ENCODE measurements at regions not wholly inside any gene's neighbourhood (a gene's known extent, or its start where the extent isn't known, plus 50 kb on each side); places are given as distances from the start of the nearest gene placed in this dataset.
"Not testable (repeated sequence)": the region's sequence is repeated elsewhere in the genome, so short reads cannot be mapped to it uniquely, and the experiment has no call there.

GRCh38 chr7:29671286-29671685 is 107.7 kb downstream of the PRR15 start:
- H3K4me1 ChIP-seq (ENCODE audit: control insufficient read depth in 1 of 2, low read depth in 2 of 2); H3K36me3 ChIP-seq; H3K9me3 ChIP-seq; H3K27ac ChIP-seq; DNase-seq (ENCODE audit: low spot score); H3K4me3 ChIP-seq; ATAC-seq (ENCODE audit: insufficient number of reproducible peaks, low FRiP score, low read depth); H3K27me3 ChIP-seq (replicated peaks; ENCODE audit: insufficient read depth): not testable (repeated sequence)

GRCh38 chr7:29673635-29674034 is 110.0 kb downstream of the PRR15 start:
- H3K36me3 ChIP-seq; DNase-seq (ENCODE audit: low spot score); H3K27me3 ChIP-seq (replicated peaks; ENCODE audit: insufficient read depth); ATAC-seq (ENCODE audit: insufficient number of reproducible peaks, low FRiP score, low read depth); H3K9me3 ChIP-seq; H3K4me3 ChIP-seq; H3K4me1 ChIP-seq (ENCODE audit: control insufficient read depth in 1 of 2, low read depth in 2 of 2); H3K27ac ChIP-seq: not testable (repeated sequence)

- H3K4me1 ChIP-seq (ENCODE audit: control insufficient read depth in 1 of 2, low read depth in 2 of 2); ATAC-seq (ENCODE audit: insufficient number of reproducible peaks, low FRiP score, low read depth); H3K27ac ChIP-seq: not testable (repeated sequence)
Observed at GRCh38 chr7:29674626-29675025, 111.0 kb downstream of the PRR15 start.

GRCh38 chr7:29677254-29677653 is 113.6 kb downstream of the PRR15 start:
- not testable (repeated sequence) for H3K36me3 ChIP-seq; H3K27ac ChIP-seq; ATAC-seq (ENCODE audit: insufficient number of reproducible peaks, low FRiP score, low read depth); DNase-seq (ENCODE audit: low spot score); H3K4me1 ChIP-seq (ENCODE audit: control insufficient read depth in 1 of 2, low read depth in 2 of 2); H3K4me3 ChIP-seq; H3K27me3 ChIP-seq (replicated peaks; ENCODE audit: insufficient read depth); H3K9me3 ChIP-seq

More at GRCh38 chr7:29674626-29675025, 111.0 kb downstream of the PRR15 start:
- not testable (repeated sequence) for DNase-seq (ENCODE audit: low spot score); H3K27me3 ChIP-seq (replicated peaks; ENCODE audit: insufficient read depth); H3K9me3 ChIP-seq; H3K36me3 ChIP-seq; H3K4me3 ChIP-seq

DNA sequence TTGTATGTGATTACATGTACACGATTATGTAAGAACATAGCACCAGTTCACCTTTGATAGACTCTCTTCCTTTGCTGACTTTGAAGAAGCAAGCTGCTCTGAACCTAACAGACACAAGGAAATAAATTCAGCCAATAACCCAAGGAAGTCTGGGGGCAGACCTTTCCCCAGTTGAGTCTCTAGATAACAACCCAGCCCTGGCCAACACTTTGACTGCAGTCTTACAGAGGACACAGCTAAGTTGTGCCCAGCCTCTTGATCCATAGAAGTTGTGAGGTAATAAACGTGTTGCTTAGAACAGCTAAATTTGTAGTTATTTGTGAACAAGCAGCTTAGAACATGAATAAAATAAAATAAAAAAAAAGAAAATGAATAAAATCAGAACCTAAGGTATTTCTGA is 116.3 kb downstream of the PRR15 start:
- not testable (repeated sequence) for H3K4me1 ChIP-seq (ENCODE audit: control insufficient read depth in 1 of 2, low read depth in 2 of 2); H3K9me3 ChIP-seq; H3K27ac ChIP-seq; ATAC-seq (ENCODE audit: insufficient number of reproducible peaks, low FRiP score, low read depth); H3K27me3 ChIP-seq (replicated peaks; ENCODE audit: insufficient read depth); H3K4me3 ChIP-seq; DNase-seq (ENCODE audit: low spot score); H3K36me3 ChIP-seq

- H3K4me1 ChIP-seq (ENCODE audit: control insufficient read depth in 1 of 2, low read depth in 2 of 2); H3K9me3 ChIP-seq; H3K4me3 ChIP-seq; H3K27ac ChIP-seq; H3K36me3 ChIP-seq; H3K27me3 ChIP-seq (replicated peaks; ENCODE audit: insufficient read depth); DNase-seq (ENCODE audit: low spot score); ATAC-seq (ENCODE audit: insufficient number of reproducible peaks, low FRiP score, low read depth): not testable (repeated sequence)
Observed at GRCh38 chr7:29680601-29681000, 117.0 kb downstream of the PRR15 start.

DNA sequence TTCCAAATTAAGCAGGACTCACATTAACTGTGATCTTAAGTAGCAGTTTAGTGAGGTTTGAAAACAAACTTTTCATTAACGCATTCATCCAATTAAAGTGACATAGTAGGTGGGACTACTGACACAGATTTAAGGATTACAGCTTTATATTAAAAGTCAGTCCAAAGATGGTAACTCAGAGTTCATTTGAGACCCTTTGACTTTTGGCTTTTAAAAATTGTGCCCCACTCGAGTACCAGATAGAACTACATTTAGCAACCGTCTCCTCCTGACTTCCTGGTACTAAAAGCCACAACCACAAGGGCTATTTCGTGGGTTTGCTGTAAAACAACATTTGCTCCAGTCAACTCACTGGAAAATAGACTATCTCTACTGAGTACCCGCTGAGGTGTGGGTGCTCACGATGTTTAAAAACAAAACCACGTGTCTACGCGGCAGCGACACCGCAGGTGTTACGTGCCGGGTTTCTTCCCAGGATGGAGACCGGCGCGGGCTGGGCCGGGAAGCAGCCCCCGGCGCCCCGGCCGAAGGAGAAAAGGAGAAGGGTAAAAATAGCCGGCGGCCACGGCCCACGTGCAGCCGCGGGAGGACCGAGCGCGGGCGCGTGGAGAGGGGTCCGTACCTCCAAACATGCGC is 120.6 kb downstream of the PRR15 start:
- Histone ChIP-seq H3K4me3 (peak overlapping the region; percentile 81), H3K27ac (peak overlapping the region; percentile 94 to 97)
- H3K36me3 ChIP-seq; H3K27me3 ChIP-seq (replicated peaks; ENCODE audit: insufficient read depth); DNase-seq (ENCODE audit: low spot score); H3K9me3 ChIP-seq; ATAC-seq (ENCODE audit: insufficient number of reproducible peaks, low FRiP score, low read depth); H3K4me1 ChIP-seq (ENCODE audit: control insufficient read depth in 1 of 2, low read depth in 2 of 2): not testable (repeated sequence)

DNA sequence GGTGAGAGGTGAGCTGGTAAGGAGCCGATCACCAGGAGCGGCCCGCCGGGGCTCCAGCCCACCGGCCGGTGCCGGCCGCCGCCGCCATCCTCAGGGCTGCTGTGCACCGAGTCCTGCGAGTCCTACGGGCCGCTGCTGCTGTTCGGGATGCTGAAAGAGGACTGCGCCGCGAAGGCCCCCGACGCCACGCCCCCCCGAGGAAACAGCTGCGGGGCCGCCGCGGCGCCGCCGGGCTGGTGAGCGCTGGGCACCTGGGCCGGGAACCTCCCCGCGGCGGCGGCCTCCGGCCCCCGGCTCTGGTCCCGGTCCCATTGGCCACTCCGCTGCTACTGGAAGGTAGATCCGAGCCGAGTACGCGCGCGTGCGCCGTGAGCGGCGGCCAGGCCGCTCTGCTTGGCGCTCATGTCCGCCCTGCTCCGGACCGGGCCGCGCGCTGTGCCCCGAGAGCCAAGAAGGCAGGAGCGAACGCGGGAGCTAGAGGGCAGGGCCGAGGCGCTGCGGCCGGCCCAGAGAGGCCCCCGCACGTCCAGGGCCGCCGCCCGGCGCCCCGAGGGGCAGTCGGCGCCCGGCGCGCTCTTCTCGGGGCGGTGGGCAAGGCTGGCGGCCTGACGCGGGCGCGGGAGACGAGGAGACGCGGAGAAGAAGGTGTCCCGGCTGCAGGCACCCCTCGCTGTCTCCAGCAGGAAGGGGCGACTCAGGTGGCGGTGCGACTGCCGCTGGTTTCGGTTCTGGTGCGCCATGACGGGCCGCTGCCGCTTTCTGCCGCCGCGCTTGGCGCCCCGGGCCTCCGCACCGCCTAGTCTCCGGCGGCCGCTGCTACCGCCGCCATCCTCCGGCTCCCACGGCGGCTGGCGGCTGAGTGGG is 121.3 kb upstream of the WIPF3 start:
- no peak for TF ChIP-seq CTCF (IDR thresholded peaks at IDR 0.05)
- no peaks in the 10 kb centered on the region for H3K36me3 ChIP-seq
- H3K9me3 ChIP-seq = no peaks in the 10 kb centered on the region
- peak overlapping the region; percentile 94 to 97 for H3K27ac ChIP-seq
- DNase-seq (ENCODE audit: low spot score) (peak; percentile 8), ATAC-seq (ENCODE audit: insufficient number of reproducible peaks, low FRiP score, low read depth) (peak; percentile 75)
- H3K4me1 ChIP-seq (ENCODE audit: control insufficient read depth in 1 of 2, low read depth in 2 of 2) = peaks cover 0 to 6% of the 10 kb centered on the region in 2 donors
- no peaks in the 10 kb centered on the region for H3K27me3 ChIP-seq (replicated peaks; ENCODE audit: insufficient read depth)
- H3K4me3 ChIP-seq = peak overlapping the region; percentile 81

GRCh38 chr7:29685651-29686271 is 120.5 kb upstream of the WIPF3 start:
- peak overlapping the region; percentile 94 to 97 for H3K27ac ChIP-seq
- peak overlapping the region; percentile 81 for H3K4me3 ChIP-seq
- not testable (repeated sequence) for ATAC-seq (ENCODE audit: insufficient number of reproducible peaks, low FRiP score, low read depth); H3K36me3 ChIP-seq; H3K9me3 ChIP-seq; H3K4me1 ChIP-seq (ENCODE audit: control insufficient read depth in 1 of 2, low read depth in 2 of 2); DNase-seq (ENCODE audit: low spot score); H3K27me3 ChIP-seq (replicated peaks; ENCODE audit: insufficient read depth)

DNA sequence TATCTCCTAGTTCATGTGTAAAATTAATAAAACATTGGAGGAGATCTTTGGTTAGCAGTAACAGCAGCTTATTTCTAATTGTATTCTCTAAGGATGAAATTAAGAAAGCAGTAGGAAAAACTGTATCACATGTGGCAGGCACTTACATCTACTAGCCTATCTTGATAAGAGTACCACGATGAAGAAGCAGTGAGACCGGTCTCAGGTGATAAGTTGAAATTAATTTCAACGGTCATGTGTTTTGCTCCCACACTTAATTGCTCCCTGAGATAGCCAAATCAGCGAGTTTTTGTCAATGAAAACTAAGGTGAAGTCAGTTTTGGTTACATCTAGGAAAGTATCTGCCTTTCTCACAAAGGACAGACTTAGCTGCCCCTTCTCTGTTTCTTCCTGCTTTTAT is 115.8 kb upstream of the WIPF3 start:
- H3K27ac ChIP-seq; DNase-seq (ENCODE audit: low spot score); H3K9me3 ChIP-seq; H3K27me3 ChIP-seq (replicated peaks; ENCODE audit: insufficient read depth); H3K36me3 ChIP-seq; ATAC-seq (ENCODE audit: insufficient number of reproducible peaks, low FRiP score, low read depth); H3K4me1 ChIP-seq (ENCODE audit: control insufficient read depth in 1 of 2, low read depth in 2 of 2); H3K4me3 ChIP-seq: not testable (repeated sequence)

DNA sequence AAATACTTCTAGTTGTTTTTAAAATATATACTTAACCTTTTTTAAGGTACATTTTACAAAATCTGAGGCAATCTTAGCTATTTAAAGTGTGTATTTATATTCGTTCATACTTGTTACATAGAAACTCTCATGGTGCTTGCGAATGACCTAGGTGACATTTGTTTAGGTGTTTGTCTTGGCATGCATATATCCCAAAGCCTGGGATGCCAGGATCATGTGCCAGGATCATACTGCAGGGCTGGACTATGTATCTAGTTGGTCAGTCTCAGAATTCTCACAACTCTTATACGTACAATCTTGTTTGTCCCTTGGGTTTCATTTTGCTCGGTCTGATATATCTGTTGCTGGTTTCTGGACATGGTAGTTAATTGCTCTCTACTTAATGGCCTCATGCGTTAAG is 109.9 kb upstream of the WIPF3 start:
- not testable (repeated sequence) for H3K36me3 ChIP-seq; DNase-seq (ENCODE audit: low spot score); H3K27ac ChIP-seq; H3K4me1 ChIP-seq (ENCODE audit: control insufficient read depth in 1 of 2, low read depth in 2 of 2); H3K27me3 ChIP-seq (replicated peaks; ENCODE audit: insufficient read depth); ATAC-seq (ENCODE audit: insufficient number of reproducible peaks, low FRiP score, low read depth); H3K9me3 ChIP-seq; H3K4me3 ChIP-seq

Data from thoracic aorta (tissue), 2 donors.